HG02852 (cell line): ENCODE measurements at regions not wholly inside any gene's neighbourhood (a gene's known extent, or its start where the extent isn't known, plus 50 kb on each side); places are given as distances from the start of the nearest gene placed in this dataset.

Experiments
- ATAC-seq: cut with Tn5 transposase; IDR thresholded peaks from one replicate; pipeline ENCODE4 v1.9.1; 2021; ENCODE audit warnings: mild to moderate bottlenecking, moderate library complexity; ENCODE audit not compliant: unreplicated experiment

GRCh38 chr21:35417762-35418161 is 368.7 kb upstream of the RUNX1 start:
- no peak for ATAC-seq

GRCh38 chr21:35416866-35417489 is 367.9 kb upstream of the RUNX1 start:
- ATAC-seq, result no peak

GRCh38 chr21:35414507-35415139 is 365.5 kb upstream of the RUNX1 start:
- no peak for ATAC-seq

GRCh38 chr21:35414056-35414455 is 365.0 kb upstream of the RUNX1 start:
- ATAC-seq, result no peak

GRCh38 chr21:35412231-35412630 is 363.1 kb upstream of the RUNX1 start:
- no peak for ATAC-seq

- ATAC-seq, result no peak
Measured at GRCh38 chr21:35411434-35411833, 362.3 kb upstream of the RUNX1 start.

- no peak for ATAC-seq
Measured at GRCh38 chr21:35410656-35411055, 361.6 kb upstream of the RUNX1 start.

GRCh38 chr21:35410123-35410522 is 361.0 kb upstream of the RUNX1 start:
- ATAC-seq, result no peak

- no peak for ATAC-seq
Measured at GRCh38 chr21:35408401-35408800, 359.3 kb upstream of the RUNX1 start.

GRCh38 chr21:35406635-35407034 is 357.5 kb upstream of the RUNX1 start:
- ATAC-seq, result no peak

- ATAC-seq, result no peak
Measured at GRCh38 chr21:35405981-35406380, 356.9 kb upstream of the RUNX1 start.

- no peak for ATAC-seq
Measured at GRCh38 chr21:35404247-35404646, 355.1 kb upstream of the RUNX1 start.

GRCh38 chr21:35402061-35402460 is 353.0 kb upstream of the RUNX1 start:
- ATAC-seq, result no peak

GRCh38 chr21:35401476-35401875 is 352.4 kb upstream of the RUNX1 start:
- ATAC-seq, result no peak

- ATAC-seq, result no peak
Measured at GRCh38 chr21:35400233-35400939, 351.3 kb upstream of the RUNX1 start.

GRCh38 chr21:35399706-35400105 is 350.6 kb upstream of the RUNX1 start:
- no peak for ATAC-seq

- no peak for ATAC-seq
Measured at GRCh38 chr21:35399002-35399530, 350.0 kb upstream of the RUNX1 start.

- ATAC-seq, result no peak
Measured at GRCh38 chr21:35398346-35398982, 349.4 kb upstream of the RUNX1 start.

- no peak for ATAC-seq
Measured at GRCh38 chr21:35397781-35398180, 348.7 kb upstream of the RUNX1 start.

- ATAC-seq, result no peak
Measured at GRCh38 chr21:35396655-35397054, 347.6 kb upstream of the RUNX1 start.

GRCh38 chr21:35395728-35396127 is 346.6 kb upstream of the RUNX1 start:
- no peak for ATAC-seq
